GM12873 (cell line): ENCODE measurements at regions not wholly inside any gene's neighbourhood (a gene's known extent, or its start where the extent isn't known, plus 50 kb on each side); places are given as distances from the start of the nearest gene placed in this dataset.

Source experiments
- TF ChIP-seq, protein P1 (sequence below): IDR thresholded peaks from 2 replicates; pipeline ENCODE4 v1.5.1; 2012; ENCODE audit warnings: low read depth, mild to moderate bottlenecking, moderate library complexity, low read length, control low read depth; ENCODE audit not compliant: insufficient read depth; ENCODE audit errors: missing control alignments

DNA sequence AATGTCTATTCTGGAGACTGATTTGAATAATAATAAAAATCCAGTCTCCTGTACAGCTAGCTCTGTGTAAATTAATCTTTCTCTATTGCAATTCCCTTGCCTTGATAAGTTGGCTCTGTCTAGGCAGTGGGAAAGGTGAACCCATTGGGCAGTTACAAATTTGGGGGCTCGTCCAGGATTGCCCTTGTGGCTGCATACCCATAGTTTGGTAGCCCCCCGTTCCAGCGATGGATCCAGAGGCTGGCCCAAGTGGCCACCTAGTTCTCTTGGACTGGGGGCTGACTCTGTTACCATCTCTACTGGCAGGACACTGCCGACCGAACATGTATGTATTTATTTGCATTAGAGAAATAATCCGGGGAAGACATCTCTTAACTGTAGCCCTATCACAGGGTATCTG lies 326.2 kb upstream of the PDGFD start:
- TF ChIP-seq, protein P1, sequence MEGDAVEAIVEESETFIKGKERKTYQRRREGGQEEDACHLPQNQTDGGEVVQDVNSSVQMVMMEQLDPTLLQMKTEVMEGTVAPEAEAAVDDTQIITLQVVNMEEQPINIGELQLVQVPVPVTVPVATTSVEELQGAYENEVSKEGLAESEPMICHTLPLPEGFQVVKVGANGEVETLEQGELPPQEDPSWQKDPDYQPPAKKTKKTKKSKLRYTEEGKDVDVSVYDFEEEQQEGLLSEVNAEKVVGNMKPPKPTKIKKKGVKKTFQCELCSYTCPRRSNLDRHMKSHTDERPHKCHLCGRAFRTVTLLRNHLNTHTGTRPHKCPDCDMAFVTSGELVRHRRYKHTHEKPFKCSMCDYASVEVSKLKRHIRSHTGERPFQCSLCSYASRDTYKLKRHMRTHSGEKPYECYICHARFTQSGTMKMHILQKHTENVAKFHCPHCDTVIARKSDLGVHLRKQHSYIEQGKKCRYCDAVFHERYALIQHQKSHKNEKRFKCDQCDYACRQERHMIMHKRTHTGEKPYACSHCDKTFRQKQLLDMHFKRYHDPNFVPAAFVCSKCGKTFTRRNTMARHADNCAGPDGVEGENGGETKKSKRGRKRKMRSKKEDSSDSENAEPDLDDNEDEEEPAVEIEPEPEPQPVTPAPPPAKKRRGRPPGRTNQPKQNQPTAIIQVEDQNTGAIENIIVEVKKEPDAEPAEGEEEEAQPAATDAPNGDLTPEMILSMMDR, result no peak

- TF ChIP-seq, protein P1, result no peak
These were observed 324.6 kb upstream of the PDGFD start for GRCh38 chr11:104488561-104488960.

DNA sequence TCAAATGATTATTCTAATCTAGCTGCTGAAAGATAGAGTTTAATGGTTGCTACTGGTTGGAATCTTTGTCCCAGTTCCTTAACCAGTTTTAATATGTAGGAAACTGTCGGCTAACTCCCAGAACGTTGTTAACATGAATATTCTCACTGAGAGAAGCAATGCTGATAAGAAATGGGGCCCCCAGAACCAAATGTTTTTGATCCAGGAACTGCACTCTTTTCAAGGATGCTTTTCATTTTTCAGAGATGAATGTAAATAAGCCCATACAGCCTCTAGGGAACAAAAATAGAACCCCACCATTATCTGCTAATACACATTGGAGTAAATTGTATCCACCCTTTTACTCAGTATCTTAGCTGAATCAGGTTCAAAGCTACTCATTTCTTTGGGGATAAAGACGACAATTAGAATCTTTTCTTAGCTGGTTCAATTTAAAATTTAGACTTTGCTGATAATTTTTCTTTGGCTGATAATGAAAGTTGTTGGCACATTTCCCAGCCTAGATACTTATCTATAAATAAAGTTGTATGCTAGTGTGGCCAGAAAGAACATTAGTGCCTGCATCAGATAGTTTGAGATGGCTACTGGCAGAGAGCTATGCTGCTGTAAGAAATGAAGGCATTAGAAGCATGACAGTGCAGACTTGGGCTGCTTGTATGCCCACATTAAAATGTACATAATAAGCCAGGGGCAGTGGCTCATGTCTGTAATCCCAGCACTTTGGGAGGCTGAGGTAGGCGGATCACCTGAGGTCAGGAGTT lies 323.3 kb upstream of the PDGFD start:
- TF ChIP-seq, protein P1, result no peak

- TF ChIP-seq, protein P1, result no peak
These were observed 321.0 kb upstream of the PDGFD start for GRCh38 chr11:104484804-104485554.

DNA sequence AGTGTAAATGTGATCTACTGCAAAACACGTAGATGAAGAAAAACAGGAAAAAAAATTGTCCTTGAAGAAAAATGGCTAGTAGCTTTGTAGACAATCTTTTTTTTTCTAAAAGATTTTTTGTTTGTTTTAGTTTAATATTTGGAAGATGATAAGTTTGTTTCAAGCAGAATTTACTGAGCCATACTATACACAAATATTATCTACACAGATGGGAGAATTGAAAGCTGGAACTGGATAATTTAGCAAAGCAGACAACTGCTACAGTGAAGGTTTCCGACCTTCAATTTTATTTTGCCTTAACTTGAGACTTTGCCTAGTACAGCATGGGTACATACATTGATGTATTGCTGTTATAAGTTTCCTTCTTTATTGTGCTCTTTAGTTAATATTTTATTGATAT lies 313.0 kb upstream of the PDGFD start:
- TF ChIP-seq, protein P1, result no peak

- TF ChIP-seq, protein P1, result no peak
These were observed 312.5 kb upstream of the PDGFD start for GRCh38 chr11:104476454-104476853.

- TF ChIP-seq, protein P1, result no peak
These were observed 303.5 kb upstream of the PDGFD start for GRCh38 chr11:104467404-104467803.
